TTC549 (cell line): ENCODE measurements at regions not wholly inside any gene's neighbourhood (a gene's known extent, or its start where the extent isn't known, plus 50 kb on each side); places are given as distances from the start of the nearest gene placed in this dataset.
A peak's percentile ranks its signal among the peaks of the same experiment; 100 is the strongest.

Source experiments
- FAIRE-seq: peaks from 2 replicates; lab custom pipeline; 2012; peaks lifted over from hg19 to GRCh38; lab: Jason Lieb, UNC

DNA sequence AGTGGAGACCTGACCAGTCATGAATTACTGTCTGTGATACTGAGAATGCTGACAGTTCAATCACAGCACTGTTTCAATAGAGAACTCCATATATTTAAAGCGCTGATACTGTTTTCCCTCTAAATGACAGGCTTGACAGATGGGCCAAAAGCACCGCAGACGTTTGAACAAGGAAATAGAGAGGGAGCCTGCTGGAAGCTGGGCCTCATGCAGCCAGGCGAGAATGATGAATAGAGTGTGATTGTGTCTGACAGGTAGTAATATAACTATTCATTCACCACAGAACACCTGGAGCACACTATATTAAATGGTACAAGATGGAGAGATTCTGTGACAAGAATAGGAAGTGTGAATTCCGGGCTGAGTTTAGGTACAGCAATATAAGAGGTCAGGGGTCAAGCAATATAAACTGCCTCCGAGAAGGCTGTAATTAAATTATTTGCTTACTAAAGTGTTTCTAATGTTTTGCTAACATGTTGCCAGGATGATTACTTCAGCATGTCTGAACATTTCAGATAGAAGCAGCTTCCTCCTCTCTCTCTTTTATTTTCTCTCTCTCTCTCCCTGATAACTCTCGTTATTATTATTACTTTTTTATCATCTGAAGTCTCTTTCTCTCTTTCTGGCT, 297.7 kb downstream of the CSNK1G3 start:
- FAIRE-seq, result no peak

DNA sequence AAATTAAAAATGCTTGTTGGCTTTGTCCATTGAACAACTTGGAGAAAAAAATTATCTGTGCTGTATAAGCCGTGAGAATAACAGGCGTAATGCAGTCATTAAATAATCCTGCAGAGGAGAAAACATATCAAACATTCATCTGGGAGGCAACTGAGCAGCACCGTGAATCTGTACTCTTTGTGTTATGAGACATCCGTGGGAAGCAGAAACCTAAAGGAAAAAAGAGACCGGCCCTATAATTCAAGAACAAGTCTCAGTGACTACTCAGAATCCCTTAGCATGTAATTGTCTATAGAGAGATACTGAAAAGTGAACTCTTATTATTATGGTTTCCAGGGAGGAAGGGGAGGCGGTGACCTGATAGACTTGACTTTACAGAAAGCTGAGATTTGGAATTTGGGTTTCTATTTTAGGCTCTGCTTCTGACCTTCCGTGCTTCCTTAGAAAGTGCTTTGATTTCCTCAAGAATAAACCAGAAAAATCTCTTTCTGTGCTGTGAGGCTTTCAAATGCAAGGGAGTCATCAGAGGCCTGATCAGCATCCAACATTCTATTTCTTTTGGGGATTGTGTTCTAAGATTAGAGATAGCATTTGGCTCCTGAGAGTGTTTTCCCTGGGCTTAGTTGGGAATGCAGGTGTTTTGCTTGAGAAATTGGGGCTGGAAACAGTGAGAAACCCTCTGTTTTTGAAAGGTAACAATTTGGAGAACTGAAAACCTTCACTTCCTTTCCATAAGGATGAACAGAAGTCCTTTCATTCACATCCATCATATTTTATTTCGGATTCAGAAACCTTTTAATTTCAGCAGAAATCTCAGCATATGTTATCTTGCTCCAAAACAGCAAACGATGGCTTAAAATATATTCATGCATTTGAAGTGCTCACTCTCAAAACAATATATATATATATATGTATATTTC, 296.7 kb downstream of the CSNK1G3 start:
- peak; percentile 99 for FAIRE-seq

DNA sequence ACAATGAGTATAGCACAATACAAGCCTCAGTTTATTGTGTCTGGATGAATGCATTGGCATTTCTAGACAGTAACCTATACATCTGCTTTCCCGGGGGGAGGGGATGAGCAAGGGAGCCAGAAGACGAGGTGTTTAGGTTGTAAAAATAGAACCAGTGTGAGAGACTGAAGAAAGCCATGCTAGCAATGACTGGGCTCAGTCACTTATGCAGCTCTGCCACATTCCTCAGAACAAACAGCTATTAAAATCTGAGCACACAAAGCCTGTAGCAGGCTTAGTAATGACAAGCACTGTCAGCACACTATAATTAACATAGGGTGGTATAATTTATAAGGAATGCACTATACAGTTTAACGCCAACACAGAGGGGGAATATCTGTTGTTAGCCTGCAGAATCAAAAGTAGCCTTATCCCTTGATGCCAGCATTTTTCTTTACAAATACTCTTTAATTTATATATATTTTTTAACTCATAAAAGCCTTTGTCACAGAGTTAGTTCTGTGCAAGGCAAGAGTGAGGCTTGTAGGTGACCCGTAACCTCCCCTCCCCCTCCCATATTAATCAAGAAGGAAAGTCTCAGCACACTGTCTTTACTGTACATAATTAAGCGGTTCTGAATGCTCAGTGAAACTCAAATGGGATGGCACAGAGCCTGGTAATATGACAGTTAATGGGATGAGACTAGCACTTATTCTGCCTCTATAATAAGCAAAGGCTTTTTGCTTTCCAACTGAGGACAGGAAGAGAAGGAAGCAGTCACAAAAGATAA, 295.4 kb downstream of the CSNK1G3 start:
- no peak for FAIRE-seq

DNA sequence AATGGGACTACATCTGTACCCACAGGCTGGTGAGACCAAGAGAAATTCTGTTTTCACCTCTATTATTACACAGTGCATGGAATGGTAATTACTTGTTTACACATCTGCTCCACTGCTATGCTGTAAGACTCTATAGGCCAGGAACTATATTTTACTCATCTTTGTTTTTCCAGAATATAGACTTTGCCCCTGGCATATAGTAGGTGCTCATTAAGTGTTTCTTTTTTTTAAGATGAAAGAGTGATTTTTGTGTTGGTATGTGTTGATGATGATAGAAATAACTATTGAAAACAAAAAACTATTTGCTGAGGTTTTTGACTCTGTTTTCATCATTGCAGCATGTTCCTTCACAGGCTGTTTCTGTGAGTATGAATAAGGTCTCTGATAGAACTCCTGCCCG, 294.7 kb downstream of the CSNK1G3 start:
- no peak for FAIRE-seq

DNA sequence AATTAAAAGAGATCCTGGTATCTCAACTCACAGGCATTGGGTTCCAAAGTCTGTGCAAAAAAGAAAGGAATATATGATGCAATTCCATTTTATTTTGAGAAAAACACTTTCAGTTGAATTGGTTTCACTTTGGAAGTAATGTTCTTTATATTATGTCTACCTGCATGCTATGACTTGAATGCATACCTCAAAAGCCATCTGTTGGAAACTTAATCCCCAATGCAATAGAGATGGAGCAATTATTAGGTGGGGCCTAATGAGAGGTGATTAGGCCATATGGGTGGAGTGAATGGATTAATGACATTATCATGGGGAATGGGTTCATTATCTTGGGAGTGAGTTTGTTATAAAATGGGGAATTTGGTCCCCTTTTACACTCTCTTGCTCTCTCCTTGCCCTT, 293.3 kb downstream of the CSNK1G3 start:
- no peak for FAIRE-seq

DNA sequence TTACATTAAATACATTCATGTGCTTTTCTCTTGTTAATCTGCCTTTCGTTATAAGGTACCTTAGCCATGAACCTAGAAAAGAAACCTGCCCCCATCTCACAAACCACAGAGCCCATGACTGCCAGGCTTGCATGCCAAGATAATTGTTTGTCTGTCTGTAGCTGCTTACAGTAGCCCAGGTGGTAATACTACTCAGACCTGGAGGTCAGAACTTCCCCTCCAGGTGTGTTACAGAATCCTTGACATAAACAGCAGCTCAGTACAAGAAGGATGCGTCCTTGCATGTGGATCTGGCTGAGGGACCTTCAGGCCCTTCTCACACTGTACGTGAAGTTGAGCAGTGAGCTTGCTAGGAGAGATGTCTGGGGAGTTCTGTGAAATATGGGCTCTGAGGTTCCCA, 291.4 kb downstream of the CSNK1G3 start:
- FAIRE-seq, result no peak

DNA sequence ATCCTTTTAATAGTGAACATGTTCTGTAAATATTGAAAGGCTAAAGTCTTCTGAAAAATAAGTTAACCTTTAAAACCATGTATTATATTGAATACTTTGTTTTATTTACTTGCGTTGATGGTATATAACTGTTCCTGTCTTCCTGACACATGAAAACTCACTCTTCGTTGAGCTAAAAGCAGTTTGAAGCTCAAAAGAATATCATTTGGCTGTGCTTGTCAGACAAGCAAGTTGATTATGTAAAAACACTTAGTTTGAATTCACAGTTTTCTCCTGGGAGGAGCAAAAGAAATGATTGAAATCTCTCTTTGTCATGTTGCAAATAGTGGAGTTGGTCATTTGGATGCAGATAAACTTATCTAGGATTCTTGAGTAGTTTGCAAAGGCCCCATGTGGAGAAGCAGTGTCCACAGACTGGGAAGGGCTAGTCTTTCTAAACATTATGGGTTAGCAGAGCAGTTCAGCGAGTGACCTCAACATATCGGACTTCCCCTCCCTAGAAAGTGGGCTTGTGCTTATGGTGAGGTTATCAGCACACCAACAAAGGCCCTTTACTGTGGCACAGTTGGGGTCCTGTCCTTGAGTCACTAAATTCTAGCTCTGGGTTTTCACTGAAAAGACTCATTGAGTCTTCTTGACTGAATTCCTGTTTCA, 290.4 kb downstream of the CSNK1G3 start:
- FAIRE-seq, result peak; percentile 99

DNA sequence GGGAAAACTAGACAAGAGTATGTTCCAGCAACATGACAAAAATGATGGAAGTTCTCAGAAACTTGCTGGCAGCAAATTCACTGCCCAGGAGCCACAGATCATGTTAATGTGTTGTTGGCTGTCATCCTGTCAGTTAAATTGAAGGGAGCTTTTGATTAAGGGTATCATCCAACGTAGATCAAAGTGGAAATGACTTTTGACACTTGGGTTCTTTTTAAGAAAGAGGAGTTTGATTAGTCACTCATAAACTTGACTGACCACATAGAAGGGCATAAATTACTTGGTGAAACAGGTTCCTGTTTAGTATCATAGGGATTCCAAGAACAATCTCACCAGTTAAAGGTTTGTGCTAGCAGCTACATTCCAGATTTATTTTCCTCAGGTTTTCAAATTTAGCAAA, 288.7 kb downstream of the CSNK1G3 start:
- peak; percentile 98 for FAIRE-seq

DNA sequence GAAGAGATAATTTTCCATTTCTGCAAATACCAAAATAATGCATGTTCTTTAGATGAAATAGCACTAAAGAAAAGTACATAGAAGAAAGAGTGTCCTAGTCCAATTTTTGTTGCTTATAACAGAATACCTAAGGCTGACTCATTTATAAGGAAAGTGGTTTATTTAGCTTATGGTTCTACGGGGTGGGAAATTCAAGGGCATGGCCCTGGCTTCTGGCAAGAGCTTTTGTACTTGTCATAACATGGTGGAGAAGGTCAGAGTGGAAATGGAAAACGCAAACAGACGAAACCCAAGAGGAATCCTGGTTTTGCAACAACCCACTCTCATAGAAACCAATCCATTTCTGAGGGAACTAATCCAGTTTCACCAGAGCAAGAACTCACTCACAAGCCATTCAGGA, 283.7 kb downstream of the CSNK1G3 start:
- no peak for FAIRE-seq

DNA sequence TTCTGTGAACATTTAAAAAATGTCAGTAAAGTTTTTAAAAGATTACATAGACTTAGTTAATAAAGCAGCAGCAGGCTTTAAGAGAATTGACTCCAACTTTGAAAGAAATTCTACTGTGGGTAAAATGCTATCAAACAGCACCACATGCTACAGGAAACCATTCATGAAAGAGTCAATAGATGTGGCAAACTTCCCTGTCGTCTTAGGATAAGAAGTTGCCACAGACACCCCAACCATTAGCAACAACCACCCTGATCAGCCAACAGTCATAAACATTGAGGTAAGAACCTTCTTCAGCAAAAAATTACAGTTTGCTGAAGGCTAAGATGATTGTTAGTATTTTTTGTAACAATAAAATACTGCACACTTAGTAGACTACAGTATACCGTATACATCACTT, 278.2 kb downstream of the CSNK1G3 start:
- FAIRE-seq, result no peak

DNA sequence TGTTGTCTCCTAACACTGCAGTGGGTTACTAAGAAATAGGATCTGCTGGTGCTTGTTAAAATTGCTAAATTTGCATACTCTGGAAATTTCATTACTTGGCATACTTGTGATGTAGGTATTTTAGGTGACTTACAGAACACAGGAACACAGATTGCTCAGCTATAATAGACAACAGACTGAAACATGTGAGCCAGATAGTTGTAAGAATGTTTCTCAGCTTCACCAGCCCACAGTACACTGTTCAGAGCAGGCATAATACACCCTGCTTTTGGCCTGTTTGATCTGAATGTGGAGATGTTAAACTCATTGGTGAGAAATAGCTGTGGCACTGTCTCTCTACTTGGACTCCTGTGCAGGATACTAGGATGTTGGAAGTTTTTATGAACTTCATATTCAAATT, 275.7 kb downstream of the CSNK1G3 start:
- no peak for FAIRE-seq

DNA sequence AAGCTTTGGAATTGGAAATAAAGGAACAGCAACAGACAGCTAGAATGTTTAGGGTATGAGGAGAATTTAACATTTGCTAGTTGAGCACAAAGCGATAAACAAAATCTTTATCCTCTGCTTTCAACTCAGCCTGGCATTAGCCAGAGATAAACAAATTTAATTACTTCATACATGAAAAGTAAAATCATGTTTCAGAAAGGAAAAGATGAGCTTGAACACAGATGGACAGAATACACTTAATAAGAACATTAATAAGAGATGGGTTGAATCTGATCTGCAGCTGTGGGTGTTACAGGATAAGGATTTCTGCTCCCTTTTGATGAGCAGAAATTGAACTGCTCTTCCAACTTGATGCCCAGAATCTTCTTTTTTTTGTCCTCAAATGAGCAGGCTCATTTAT, 275.2 kb downstream of the CSNK1G3 start:
- no peak for FAIRE-seq

DNA sequence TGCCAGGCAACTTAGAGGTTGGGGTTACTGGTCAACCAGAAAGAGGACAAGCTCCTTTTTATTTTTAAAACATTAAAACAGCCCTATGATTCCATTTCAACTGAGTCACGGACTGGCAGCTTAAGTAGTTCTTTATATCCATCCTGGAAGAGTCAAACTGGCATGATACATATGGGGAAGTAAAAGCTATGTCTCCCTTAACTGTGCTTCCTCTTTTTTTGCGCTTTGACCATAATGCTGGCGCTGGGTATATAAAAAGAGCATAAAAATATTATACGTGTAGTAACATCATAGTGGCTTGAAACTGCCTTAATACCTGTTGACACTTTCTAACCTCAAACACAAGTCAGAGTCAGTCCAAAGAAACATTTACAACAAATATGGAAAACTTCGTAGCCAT, 274.4 kb downstream of the CSNK1G3 start:
- no peak for FAIRE-seq

DNA sequence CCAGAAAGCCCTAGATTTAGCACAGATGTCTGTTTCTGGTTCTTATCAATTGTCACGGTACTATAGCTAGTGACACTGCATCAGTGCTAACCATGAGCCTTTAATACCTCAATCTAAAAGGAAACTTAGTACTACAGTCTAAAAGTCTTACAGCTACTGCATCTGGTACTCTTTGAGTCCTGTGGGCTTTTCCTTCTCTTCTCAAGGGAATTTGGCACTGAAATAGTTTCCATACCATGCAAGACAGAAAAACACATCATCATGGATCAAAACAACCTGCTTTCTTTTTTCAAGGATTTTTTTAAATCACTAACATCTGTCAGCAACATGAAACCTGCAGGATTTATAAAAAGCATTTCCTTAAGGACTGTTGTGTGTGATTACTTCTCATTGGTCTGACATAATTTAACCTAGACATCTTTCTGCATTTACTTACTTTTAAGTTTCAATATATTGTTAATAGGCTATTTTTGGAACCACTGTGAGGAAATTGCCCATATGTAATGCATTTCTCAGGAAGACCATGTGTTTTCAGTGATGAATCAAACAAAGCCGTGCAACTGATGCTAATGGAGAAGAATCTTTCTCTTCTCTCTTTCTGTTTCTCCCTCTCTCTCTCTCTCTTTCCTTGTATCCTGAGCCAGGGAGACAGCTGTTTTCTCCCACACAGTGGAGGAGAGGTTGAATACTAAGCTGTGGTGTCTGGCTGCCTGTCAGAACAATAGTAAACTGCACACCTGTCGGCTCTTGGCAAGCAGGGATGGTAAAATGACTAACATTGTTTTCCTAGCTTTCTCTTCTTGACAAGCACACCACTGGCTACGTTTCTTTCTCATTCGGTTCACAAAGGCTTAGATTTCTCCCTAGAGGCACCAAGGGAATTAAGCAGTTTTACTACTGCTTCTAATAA, 273.4 kb downstream of the CSNK1G3 start:
- no peak for FAIRE-seq

DNA sequence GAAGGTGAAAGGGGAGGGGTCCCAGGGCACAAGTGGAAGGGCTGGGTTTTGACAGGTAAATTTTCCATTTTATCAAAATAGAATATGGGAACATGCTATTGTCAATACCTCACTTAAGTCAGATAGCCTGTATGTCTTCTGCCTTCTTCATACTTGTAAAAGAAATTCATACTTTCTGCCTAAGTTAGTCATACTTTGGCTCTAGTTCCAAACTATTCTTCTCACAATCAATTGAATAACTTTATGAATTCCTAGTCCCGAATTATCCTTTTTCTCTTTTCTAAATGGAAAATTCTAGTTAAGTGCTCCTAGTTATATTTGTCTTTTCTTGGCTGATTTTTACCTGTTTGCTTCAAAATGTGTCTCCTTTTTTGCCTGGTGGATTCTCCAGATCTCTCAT, 271.4 kb downstream of the CSNK1G3 start:
- no peak for FAIRE-seq

DNA sequence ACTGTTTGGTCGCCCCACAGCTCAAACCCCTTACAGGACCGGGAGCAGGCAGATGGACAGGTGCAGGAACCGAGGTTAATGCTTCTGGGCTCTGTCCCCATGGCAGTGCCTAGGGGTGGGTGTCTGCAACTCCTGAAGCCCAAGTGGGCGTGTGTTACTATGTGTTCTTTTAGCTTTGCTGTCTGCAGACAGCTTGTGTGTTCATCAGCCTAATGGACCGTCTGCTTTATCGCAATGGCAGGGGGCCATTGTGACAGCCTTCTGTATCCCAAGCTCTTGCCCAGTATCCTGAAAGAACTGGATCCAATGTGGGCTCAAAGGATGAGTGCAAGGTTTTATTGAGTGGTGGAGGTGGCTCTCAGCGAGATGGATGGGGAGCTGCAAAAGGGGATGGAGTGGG, 266.7 kb downstream of the CSNK1G3 start:
- no peak for FAIRE-seq

DNA sequence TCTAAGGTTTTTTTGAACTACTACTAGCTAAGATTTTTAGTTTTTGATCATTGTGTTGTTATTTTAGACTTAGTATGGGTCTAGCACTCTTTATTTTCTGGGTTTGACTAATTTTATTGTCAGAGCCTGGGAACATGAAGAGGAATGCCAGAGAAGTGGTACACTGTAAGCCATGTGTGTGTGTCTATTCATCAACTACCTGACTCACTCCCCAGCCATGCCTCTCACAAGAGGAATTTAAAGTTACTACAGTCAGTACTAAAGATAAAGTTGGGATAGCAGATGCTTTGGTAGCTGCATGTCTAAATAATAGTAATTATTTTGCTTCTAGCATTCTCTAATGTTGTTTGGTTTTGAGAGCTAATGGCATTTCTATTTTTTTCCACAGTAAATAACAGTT, 264.8 kb downstream of the CSNK1G3 start:
- no peak for FAIRE-seq

DNA sequence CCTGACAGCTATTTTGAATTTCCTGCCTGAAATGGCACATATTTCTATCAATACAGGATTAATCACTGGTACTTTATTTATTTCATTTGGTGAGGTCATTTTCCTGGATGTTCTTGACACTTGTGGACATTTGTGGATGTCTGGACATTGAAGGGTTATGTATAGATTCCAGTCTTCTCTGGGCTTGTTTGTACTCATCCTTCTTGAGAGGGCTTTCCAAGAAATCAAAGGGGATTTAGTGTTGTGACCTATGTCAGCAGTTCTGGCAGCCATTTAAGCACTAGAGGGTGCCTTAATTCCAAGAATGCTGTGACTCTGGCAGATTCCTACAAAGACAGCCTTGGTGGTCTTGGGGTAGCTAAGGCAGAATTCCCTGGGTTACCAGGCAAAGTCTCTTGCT, 259.7 kb downstream of the CSNK1G3 start:
- FAIRE-seq, result no peak

DNA sequence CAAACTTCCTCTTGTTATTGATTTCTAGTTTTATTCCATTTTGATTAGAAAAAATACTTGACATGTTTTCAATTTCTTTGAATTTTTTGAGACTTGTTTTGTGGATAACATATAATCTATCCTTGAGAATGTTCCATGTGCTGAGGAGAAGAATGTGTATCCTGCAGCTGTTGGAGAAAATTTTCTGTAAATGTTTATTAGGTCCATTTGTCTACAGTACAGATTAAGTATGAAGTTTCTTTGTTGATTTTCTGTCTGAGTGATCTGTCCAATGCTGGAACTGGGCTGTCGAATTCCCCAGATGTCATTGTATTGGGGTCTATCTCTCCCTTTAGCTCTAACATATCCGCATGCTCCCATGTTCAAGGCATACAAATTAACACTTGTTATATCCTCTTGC, 251.2 kb downstream of the CSNK1G3 start:
- no peak for FAIRE-seq

DNA sequence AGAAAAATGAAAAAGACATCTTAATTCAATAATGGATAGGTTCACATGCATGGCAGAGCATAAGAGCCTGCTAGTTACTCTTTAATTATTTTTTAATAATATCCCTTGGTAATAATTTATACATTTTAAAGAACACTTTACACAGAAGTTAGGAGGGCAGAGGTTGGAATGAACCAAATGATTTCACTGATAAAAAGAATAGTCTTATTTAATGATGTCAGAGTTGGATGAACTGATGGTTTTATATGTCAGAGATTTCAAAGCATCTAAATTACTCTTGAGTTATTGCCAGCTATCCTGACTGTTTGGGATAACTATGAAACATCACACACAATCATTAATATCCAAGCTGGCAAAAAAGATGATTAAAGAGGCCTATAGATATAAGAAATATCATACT, 244.8 kb downstream of the CSNK1G3 start:
- no peak for FAIRE-seq

DNA sequence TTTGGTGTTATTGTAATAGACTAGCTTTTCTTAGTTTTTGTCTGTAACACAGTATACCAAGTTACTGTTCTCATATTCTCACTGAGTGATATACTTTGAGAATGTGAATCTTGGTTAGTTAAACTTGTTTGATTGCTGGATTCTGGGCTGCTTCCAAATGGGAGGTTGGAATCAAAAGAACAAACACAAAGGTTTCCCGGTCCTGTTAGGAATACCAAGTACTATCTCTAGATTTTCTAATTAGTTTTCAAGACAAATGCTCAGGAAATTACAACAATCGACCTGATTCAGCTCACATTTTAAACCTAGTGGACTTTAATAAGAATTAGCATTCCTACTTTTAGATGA, 244.3 kb downstream of the CSNK1G3 start:
- no peak for FAIRE-seq
